ENCODE measurements at regions not wholly inside any gene's neighbourhood (a gene's known extent, or its start where the extent isn't known, plus 50 kb on each side); places are given as distances from the start of the nearest gene placed in this dataset.

DNA sequence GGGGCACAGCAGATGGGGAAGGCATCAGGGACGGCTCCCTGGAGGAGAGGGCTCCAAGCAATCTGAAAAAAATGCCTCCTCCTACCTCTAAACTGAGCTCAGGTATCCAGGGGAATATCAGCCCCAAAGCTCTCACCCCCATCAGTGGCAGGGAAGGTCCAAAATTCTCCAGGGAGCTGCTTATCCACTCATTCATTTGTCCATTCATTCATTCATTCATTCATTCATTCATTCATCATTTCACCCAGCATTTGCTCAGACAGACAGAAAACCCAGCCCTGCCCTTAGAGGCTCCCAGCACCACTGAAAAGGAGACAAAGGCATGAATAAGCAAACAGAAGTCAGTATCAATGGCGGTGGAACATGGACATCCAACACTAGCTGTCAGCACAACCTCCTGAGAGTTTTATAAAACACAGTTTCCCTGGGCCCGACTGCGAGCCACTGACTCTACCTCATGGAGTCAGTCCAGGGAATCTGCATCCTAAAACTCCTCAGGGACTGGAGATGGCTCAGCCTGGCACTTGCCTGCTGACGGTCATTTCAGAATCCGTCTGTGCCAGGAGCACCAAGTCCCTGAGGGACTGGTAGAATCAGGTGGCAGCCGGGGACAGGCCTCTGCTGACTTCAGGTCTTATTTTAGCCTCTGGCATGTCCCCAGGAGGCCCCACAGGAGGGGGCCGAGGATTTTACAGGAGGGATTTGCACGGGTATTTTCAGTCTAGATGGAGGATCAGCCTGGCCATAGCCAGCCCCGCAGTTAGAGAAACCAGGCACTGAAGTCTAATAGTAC is 164.6 kb downstream of the MN1 start:
- H3K36me3 ChIP-seq (ENCODE audit: control insufficient read depth, insufficient read depth, low read length) = no peaks in the 10 kb centered on the region
- DNase-seq (ENCODE audit: extremely low read depth, insufficient read length) = no peak
- H3K4me3 ChIP-seq (replicated peaks; ENCODE audit: low read depth, low read length) = no peak overlapping the region
- TF ChIP-seq, protein P1, sequence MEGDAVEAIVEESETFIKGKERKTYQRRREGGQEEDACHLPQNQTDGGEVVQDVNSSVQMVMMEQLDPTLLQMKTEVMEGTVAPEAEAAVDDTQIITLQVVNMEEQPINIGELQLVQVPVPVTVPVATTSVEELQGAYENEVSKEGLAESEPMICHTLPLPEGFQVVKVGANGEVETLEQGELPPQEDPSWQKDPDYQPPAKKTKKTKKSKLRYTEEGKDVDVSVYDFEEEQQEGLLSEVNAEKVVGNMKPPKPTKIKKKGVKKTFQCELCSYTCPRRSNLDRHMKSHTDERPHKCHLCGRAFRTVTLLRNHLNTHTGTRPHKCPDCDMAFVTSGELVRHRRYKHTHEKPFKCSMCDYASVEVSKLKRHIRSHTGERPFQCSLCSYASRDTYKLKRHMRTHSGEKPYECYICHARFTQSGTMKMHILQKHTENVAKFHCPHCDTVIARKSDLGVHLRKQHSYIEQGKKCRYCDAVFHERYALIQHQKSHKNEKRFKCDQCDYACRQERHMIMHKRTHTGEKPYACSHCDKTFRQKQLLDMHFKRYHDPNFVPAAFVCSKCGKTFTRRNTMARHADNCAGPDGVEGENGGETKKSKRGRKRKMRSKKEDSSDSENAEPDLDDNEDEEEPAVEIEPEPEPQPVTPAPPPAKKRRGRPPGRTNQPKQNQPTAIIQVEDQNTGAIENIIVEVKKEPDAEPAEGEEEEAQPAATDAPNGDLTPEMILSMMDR (IDR thresholded peaks at IDR 0.05; ENCODE audit: insufficient read depth, low read length, poor library complexity, severe bottlenecking) = no peak
- no peaks in the 10 kb centered on the region for H3K27me3 ChIP-seq (replicated peaks; ENCODE audit: control insufficient read depth, insufficient read depth, low read length)

DNA sequence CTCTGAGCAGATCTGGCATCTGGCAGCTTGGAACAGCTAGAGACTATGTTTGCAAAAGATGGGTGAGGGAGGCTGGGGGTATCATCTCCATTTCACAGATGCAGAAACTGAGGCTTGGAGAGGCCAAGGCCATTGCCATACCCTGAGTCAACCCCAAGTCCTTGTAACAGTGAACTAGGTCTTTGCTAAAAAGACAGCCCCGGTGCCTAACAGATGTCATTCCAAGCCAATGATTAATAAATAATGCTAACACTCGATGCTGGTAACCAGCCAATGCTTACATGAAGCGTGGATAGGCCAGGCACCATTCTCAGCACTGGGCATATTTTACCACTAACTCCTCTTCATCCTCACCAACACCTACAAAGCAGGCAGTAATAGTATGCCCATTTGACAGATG is 164.0 kb downstream of the MN1 start:
- TF ChIP-seq, protein P1 (IDR thresholded peaks at IDR 0.05; ENCODE audit: insufficient read depth, low read length, poor library complexity, severe bottlenecking) = no peak
- Histone ChIP-seq H3K36me3 (ENCODE audit: control insufficient read depth, insufficient read depth, low read length) (no peaks in the 10 kb centered on the region), H3K4me3 (replicated peaks; ENCODE audit: low read depth, low read length) (no peak overlapping the region), H3K27me3 (replicated peaks; ENCODE audit: control insufficient read depth, insufficient read depth, low read length) (no peaks in the 10 kb centered on the region)
- DNase-seq (ENCODE audit: extremely low read depth, insufficient read length) = no peak

DNA sequence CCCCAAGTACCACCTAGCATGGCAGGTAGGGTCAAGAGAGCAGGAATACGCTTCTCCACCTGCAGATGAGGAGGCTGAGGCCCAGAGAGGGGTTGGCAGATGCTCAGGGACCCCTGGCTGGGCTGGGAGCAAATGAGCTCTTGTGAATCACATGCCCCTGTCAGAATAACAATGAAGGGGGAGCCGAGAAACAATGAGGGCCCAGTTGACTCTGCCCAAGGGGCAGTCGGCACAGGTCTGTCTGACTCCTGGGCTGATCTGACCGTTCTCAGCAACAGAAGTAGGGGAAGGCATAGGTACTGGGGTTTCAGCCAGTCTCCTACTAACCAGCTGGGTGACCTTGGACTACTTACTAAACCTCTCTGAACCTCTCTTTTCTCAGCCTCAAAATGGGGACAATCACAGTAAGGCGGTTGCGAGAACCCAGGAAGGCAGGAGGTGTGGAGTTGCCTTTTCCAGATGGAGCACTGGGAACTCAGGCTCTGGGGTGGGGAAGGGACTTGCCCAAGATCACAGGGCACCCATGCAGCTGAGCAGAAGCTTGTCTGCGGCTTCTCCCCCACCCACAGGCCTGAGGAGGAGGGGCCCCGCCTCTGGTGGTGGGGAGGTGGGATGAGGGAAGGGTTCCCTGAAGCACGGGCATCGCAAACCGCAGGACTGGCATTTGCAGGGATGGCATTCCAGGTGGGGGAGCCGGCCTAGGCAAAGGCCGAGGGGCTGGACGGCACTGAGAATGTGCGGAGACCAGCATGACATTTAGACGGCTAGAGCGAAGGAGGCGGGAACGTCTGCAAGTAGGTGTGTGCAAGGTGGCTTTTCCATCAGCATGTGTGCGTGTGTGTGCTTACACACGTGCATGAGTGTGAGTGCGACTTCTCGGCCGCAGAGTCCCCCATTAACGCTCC is 163.0 kb downstream of the MN1 start:
- TF ChIP-seq, protein P1 (IDR thresholded peaks at IDR 0.05; ENCODE audit: insufficient read depth, low read length, poor library complexity, severe bottlenecking) = no peak
- DNase-seq (ENCODE audit: extremely low read depth, insufficient read length) = no peak
- Histone ChIP-seq H3K4me3 (replicated peaks; ENCODE audit: low read depth, low read length) (no peak overlapping the region), H3K36me3 (ENCODE audit: control insufficient read depth, insufficient read depth, low read length) (no peaks in the 10 kb centered on the region), H3K27me3 (replicated peaks; ENCODE audit: control insufficient read depth, insufficient read depth, low read length) (no peaks in the 10 kb centered on the region)

DNA sequence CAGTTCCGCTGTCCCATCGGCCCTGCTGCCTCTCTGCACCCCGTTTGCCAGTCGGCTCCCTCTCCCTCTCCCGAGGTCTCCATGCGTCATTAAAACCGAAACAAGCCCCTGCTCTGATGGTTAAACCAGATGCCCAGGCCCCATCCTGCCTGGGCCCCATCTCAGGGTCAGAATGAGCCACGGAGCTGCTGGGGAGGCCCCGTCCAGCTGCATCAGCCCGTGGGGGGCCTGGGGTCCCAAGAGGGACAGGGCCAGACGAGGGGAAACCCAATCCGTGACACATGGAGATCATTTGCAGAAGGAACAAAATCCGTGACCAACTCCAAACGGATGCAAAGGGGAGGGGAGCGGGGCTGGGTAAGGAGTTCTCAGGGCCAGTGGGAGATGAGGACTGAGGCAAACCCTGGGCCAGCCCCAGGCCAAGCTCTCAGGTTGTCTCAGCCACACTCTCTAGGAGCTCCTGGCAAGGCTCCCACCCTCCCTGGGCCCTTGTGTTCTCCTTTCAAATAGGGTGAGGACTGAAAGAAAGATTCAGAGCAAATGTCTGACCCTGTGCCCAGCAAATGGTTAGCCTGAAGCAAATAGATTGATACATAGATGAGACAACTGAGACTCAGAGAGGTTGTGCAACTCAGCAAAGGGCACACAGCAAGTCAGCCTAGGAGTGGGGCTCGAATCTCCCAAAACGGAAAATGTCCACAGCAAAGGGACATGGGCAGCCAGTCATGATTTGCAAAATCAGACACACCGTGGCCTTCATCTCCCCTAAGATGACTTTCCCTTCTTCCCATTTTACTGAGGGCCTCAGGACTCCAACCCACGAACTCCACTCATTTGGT is 162.1 kb downstream of the MN1 start:
- TF ChIP-seq, protein P1 (IDR thresholded peaks at IDR 0.05; ENCODE audit: insufficient read depth, low read length, poor library complexity, severe bottlenecking) = no peak
- no peak for DNase-seq (ENCODE audit: extremely low read depth, insufficient read length)
- no peaks in the 10 kb centered on the region for H3K36me3 ChIP-seq (ENCODE audit: control insufficient read depth, insufficient read depth, low read length)
- H3K4me3 ChIP-seq (replicated peaks; ENCODE audit: low read depth, low read length) = no peak overlapping the region
- no peaks in the 10 kb centered on the region for H3K27me3 ChIP-seq (replicated peaks; ENCODE audit: control insufficient read depth, insufficient read depth, low read length)

DNA sequence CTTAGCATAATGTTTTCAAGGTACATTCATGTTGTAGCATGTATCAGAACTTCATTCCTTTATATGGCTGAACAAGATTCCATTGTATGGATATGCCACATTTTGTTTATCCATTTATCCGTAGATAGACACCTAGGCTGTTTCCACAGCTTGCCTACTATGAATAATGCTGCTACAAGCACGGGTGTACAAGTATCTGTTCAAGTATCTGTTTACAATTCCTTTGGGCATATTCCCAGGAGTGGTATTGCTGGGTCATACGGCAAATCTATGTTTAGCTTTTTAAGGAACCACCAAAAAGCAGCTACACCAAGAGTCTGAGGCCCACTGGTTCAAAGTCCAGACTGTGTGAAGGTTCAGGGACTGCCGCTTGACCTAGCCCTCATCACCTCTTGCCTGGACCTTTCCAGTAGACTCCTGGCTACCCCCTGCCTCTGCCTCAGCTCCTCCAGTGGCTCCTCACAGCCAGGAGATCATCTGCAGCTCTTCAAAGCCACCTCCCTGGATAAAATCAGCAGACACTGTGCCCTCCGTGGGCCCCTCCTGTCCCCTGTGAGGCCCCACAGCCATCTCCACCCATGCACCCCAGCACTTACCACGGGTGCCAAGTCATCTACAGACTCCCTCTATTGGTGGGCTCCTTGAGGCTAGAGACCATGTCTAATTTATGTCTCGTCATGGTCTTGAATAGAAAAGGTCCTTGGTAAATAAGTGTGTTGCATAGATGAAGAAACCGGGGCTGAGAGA is 160.3 kb downstream of the MN1 start:
- Histone ChIP-seq H3K27me3 (replicated peaks; ENCODE audit: control insufficient read depth, insufficient read depth, low read length) (no peaks in the 10 kb centered on the region), H3K4me3 (replicated peaks; ENCODE audit: low read depth, low read length) (no peak overlapping the region), H3K36me3 (ENCODE audit: control insufficient read depth, insufficient read depth, low read length) (no peaks in the 10 kb centered on the region)
- TF ChIP-seq, protein P1 (IDR thresholded peaks at IDR 0.05; ENCODE audit: insufficient read depth, low read length, poor library complexity, severe bottlenecking) = no peak
- DNase-seq (ENCODE audit: extremely low read depth, insufficient read length) = no peak

All from GM06990 (cell line).